Activated CD8-positive, alpha-beta memory T cell treated with anti-CD3 and anti-CD28 coated beads, Interleukin-2, amount 50 U/mL, for 24 hours (primary cell): ENCODE measurements at regions not wholly inside any gene's neighbourhood (a gene's known extent, or its start where the extent isn't known, plus 50 kb on each side); places are given as distances from the start of the nearest gene placed in this dataset.
"Not testable (repeated sequence)": the region's sequence is repeated elsewhere in the genome, so short reads cannot be mapped to it uniquely, and the experiment has no call there.

Experiments used
- DNase-seq: peaks from one replicate; pipeline ENCODE4 v3.0.0-alpha.2; 2020; ENCODE audit errors: extremely low read depth

DNA sequence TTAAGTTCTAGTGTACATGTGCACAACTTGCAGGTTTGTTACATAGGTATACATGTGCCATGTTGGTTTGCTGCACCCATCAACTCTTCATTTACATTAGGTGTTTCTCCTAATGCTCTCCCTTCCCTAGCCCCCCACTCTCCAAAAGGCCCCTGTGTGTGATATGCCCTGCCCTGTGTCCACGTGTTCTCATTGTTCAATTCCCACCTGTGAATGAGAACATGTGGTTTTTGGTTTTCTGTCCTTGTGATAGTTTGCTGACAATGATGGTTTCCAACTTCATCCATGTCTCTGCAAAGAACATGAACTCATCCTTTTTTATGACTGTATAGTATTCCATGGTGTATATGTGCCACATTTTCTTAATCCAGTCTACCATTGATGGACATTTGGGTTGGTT lies 189.5 kb upstream of the TMEFF2 start:
- not testable (repeated sequence) for DNase-seq

DNA sequence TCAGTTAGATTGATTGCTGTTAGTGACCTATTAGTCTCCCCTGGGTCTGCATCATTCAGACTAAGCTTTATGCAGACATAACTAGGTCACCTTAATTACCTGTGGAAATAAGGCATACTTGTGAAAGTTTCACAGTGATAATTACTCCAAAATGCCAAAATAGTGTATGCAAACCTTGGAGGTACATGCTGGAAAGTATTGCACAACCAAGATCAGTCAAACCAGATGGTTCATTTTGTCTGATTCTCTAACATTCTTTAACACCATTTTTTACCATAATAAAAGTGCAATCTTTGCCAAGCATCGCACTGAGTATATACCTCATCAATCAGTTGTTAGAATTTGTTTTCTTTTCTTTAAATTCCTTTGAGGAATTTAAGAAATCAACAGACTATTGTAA lies 186.3 kb upstream of the TMEFF2 start:
- DNase-seq = no peak

DNA sequence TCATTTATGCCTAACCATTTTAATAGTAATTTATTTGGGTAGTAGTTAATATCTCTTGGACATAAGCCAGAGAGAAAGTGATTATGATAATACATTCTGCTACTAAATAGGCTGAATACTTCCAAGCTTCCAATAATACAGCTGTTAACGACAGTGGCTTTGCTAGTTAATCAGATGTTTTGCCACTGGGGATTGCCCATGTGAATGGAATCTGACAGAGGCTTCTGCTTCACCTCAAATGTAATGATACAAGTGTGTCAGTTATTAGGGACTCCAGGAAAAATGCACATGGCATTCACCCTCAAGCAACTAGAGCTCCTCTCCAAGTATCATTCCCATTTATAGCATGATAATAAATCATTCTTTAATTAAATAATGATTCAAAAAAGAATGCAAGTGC lies 185.0 kb upstream of the TMEFF2 start:
- no peak for DNase-seq

DNA sequence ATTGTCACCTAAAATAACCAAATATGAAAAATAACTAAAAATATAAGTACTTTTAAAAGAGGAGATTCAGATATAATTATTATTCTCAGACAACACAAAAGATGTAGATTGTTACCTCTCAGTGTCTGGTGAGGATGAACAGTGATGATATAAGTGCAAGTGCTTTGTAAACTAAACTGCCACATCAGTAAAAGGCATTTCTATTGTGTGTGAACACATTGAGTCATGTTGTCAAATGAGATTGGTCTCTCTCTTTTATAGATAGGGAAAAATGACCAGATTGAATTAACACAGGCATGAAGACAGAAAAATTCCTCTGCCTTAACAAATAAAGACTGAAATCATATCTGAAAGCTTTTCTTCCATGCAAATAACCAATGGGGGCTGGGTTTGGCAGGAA lies 182.4 kb upstream of the TMEFF2 start:
- DNase-seq = no peak

DNA sequence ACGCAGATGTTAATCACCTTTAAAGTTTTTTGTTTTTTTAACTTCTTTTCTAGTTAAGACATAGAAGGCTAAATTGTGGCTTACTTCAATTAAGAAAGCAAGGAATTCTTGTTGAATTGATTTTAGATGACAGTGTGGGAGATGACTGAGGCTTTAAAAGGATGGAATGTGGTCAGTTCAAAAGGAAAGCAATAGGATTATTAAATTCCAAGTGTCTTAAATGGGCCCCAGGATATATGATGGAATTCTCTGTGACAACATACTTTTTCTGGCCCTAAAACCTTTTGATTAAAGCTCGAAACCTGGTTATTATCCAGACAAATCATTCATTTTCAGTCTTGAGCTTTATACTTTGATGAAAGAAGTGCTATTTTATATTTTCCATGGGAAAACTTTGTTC lies 179.0 kb upstream of the TMEFF2 start:
- no peak for DNase-seq

DNA sequence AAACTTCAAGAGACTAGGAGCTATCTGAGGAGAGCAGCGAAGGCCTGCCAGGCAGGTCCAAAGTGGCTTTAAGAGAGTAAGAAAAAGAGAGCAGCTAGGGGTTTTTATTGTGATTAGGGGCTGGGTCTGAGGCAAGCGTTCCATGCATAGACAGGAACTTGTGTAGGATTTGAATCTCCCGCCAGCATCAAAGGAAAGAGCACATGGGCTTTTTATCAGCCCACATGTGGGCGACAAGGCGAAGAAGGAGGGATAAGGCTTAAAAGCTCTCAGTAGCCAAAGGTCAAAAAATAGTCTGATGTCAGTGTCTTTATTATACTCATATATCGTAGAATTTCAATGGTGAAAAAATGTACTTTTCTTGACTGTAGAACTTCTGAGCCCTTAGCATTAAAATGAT lies 178.5 kb upstream of the TMEFF2 start:
- DNase-seq = no peak

DNA sequence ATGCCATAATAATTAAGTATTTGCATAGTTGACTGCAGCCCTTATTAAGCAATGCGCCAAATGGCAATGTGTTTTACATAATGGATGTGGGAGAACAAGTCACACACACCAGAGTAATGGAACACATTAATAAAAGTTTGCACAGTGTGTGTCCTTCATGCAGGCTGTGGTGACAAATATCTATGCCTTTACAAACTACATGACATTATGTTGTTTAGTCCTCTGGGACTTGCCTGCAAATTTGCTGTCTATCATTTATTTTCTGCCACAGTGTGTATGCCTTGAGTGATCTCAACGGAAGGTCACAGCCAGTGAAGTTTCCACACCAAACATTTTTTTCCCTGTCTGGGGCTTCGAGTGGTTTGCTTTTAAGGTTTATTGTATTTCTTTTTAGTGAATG lies 175.2 kb upstream of the TMEFF2 start:
- no peak for DNase-seq

DNA sequence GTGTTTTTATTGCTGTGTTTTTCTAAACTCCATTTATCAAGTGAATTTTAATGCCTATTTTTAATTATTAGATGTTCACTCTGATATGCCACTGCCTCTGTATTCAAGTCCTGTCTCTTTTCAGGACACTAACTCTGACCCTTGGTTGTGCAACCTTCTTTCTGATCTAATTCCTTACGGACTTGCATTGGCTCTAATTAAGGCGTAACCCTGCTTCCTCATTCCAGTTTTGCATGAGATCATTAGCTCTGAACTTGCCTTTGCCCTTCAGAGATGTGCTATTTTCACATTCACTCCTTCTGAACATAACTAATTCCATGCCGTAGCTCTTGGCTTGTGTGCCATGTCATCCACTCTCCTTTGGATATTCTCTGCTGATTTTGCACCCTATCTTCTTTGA lies 162.5 kb upstream of the TMEFF2 start:
- DNase-seq = no peak

DNA sequence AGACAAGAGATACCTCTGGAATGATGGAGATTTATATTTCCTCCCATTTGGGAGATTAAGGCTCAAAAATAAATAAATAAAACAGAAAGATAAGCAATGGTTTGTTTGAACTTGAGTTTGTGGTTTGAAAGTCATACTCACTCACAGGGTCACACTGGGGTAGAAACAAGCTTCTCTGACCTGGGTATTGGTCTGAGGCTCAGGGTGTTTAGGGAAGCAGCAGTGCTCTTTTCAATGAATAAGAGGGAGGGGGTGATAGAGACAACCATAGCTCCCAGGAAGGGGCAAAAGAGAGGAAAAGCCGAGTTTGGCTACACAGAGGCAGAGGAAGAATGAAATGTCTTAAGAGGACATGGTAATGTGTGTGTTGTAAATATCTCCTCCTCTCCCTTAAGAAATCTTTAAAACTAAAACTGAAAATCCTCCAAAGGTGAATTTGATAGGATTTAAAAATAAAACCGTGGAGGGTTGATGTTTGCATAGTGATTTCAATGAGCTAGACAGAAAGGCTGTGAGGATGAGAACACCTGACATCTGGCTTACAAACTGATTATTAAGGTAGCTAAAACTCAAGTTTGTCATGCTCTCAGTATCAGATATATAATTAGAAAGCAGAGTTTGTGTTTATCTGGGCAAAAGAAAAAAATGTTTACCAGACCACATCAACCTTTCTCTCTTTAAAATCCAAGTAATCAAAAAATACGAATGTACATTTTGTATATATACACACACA lies 159.9 kb upstream of the TMEFF2 start:
- no peak for DNase-seq

DNA sequence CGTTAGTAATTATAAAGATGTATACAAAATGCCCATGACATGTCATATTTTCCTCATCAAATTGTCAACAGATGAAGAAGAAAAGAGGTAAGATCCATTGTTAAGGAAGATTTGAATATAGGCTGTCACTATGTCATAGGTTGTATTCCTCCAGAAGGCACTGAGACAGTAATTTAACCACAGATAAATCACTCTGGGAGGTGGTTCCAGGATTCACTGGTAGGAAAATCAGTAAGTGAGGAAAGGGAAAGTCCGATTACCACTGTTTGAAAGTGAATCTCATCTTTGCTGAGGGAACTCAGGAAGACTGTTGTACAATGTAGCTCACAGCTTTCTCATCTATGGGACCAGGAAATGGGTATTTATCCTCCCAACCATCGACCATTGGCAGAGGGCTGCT lies 152.8 kb upstream of the TMEFF2 start:
- DNase-seq = no peak

DNA sequence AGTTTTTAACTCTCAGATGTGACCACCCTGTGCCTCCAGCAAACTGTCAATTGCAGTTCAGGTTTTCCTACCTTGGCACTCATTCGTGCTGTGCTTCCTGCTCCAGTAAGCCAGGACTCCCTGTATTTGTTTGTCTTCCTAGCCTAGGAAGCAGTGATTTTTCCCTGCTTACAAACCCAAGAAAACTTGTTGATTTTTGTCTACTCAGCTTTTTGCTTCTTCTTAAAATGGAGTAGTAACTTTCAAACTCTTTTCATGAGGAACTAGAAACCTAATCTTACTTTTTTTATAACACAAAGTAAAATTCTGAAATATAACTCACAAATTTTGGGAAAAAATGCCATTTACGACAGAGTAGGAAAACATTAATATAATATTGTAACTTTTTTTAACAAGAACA lies 150.6 kb upstream of the TMEFF2 start:
- no peak for DNase-seq

DNA sequence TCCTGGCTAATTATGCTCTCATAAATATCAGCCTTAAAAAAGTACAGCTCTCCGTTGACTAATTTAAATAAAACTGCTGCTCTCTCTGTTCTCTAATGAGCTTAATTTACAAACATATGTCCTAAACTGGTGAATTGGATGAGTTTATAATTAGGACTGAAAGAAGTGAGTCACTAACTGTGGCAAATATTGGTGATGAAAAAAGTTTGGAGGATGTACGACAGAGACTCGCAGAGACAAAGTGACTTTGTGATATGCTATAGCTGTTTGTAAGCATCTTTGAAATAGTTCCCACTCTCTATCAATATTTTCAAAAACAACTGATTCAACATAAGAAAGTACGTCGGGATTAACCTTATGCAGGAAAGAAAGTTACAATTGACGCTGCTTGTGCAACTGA lies 138.9 kb upstream of the TMEFF2 start:
- no peak for DNase-seq

DNA sequence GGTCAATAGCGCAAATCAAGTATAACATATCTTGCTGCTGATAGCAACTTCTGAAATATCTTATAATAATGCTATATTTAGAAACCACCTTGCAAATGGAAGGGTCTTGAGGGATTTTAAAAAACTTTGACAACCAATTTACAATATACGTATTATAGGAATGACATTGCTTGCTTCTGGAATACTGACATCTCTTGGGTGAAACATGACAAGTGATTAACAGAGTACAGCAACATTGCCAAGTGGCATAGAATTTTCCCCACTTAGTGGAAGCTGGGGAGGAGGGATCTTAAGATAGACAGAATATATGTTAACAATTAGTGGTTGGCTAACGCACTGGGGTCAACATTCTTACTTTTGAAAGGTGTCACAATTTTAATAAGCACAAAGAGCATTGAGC lies 133.6 kb upstream of the TMEFF2 start:
- DNase-seq = no peak

DNA sequence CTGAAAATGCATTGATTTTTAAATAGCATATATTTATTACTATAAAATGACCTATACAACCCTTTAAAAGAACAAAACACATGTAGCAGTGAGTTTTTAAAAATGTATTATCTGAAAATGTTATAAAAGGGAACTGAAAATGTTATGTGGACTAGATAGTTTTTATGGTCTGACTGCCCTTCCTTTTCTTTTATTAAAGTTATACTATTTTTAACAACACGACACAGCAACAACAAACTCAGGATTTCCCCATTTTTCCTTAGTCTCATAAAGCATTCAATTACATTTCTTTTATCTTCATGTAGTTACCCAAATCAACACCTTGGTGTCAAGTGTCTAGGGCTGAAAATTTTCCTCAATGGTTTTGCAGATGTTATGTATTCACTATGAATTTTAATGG lies 132.8 kb upstream of the TMEFF2 start:
- no peak for DNase-seq

DNA sequence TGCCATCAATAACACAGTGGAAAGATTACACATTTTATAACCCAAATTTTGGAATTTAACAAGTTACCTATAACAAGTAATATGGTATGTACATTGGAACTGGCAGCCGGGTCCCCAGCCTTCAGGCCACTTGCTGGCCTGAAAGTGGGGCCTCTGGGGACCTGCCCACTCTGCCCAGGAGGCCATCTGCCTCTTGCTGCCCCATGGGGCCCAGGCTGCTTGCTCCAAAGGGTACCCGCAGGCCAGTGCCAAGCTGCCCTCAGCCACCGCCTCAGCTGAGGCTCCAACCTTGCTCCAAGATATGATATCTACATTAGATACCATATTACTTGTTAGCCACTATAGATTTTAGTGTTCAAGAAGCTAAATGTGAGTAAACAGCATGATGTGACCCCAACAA lies 120.8 kb upstream of the TMEFF2 start:
- DNase-seq = no peak

DNA sequence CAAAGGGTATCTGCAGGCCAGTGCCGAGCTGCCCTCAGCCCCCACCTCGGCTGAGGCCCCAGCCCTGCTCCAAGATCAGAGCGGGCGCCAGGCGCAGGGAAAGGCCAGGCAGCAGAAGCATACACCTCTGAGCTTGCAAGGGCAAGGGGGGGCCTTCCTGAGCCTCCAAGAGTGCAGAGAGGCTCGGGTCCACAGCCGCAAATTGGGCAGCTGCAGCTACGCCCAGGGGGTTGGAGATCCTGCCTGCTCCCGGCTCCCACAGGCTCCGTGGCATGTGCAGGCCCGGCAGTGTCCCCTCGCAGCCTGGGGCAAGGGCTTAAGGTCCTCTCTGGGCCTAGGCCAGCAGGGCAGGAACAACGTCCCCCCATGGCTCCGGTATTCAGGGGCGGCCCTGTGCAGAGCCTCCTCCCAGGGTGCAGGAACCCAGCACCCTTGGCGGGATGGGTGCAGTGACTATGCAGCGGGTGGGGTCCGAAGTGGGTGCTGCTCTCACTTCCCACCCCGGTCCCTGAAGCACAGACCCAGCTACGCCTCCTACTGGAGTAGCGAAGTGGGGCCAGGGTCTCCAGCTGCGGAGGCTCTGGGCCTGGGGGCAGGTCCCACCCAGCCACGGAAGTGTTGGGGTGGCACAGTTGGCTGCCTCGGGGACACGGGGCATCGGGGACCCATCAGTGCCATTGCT lies 120.2 kb upstream of the TMEFF2 start:
- no peak for DNase-seq

DNA sequence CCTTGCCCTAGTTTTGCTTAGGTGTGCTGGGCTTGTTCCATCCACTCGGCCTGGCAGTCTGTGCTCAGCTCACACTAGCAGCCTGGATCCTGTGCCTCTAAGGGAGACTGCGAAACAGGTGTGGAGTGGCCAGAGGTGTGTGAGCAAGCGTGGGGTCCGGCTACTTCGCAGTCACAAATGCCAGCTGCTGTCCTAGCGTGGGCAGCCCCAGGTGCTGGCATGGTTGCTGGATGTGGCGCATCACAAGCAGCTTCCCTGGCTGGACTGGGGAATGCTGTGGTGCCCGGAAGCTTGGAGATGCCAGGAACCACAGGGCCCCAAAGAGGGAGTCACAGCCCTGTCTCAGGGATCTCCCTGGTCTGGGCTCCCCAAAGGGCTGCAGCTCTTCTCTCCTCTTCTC lies 119.0 kb upstream of the TMEFF2 start:
- DNase-seq = no peak

DNA sequence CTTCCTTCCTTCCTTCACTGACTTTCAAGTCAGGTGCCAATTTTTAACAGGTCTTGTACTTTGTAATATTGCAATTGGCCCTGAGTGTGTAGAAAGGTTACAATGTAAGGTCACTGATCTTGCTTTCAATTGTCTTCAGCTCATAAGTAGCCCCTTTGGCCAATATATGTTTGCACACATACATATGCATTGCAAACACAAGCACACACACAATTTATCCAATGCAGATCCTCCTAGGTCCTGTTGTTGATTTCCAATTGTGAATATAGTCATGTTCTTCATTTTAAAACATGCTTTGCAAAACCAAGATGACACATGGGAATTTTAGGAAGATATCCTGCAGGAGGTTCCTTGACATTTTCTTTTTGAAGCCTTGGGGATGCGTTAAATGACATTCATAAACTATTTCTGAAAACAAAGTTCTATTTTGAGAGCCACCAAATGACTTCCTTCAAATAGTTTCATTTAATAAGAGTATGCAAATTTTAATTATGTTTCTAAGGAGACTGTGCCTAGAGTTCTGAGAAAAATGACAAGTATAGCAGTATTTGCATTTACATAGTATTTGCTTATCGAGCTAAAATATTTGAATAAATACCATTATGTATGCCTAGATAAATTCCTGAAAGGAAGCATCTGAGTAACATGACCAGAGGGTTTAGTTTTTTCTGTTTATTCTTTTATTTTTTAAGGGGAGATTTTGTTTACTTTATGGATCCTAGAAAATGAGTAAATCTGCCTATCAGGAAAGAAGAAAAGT lies 117.1 kb upstream of the TMEFF2 start:
- DNase-seq = no peak

DNA sequence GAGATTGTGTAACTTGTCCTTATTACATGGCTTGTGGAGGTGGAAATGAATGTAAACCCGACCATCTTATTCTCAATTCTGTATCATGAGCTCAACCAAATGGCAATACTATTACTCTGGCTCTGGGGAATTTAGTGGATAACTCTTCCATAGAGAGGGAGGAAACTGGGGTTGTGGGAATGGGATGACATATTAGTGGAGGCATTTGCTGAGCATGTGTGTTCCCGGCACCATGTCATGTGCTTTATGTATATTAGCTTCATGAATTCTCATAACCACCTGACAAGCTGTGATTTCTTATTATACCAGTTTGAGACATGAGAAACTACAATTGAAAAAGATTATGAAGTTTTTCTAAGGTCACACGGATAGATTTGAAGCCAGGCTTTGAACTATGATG lies 112.8 kb upstream of the TMEFF2 start:
- DNase-seq = no peak

DNA sequence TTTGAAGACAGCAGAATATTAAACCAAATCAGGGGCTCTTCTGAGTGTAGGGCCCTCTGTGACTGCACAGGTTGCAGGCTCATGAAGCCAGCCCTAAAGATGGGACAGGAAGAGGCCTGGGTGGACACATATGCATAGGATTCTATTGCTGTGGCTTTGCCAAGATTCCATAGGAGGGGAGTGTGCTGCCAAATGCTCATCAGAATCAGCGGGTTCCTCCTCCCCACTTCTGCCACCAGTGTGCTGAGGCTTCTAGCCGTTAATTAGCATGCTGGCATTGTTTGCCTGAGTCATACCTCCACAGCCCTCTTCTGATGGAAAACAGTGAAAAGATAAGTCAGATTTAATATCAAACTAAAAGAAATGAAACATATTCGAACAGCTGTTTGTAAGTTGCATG lies 103.9 kb upstream of the TMEFF2 start:
- DNase-seq = no peak

DNA sequence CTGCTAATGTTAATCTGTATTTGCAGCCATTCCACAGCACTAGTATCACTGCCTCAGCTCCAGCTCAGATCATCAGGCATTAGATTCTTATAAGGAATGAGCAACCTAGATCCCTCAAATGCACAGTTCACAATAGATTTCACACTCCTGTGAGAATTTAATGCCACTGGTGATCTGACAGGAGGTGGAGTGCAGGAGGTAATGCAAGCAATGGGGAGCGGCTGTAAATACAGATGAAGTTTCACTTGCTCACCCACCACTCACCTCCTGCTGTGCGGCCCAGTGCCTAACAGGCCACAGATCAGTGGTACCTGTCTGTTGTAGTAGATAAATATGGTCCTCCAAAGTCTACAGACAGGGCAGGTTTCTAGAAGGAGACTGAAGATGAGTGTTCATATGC lies 97.7 kb upstream of the TMEFF2 start:
- no peak for DNase-seq

DNA sequence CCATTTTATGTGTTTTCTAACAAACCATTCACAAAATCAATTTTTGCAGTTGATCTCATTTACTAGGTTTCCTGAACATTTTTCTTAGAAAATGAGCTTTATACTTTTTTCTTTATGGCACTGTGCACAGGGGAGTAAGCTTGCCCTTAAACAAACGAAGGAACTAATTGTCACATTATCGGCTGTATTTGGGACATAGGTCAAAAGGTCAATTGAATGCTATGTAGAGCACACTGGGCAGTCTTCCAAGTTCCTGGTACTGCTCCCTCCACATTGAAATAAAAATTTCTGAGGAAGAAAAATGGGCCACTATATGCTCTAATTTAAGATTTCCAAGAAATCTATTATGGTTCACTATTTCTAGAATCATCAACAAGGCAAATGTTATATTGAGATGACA lies 93.6 kb upstream of the TMEFF2 start:
- no peak for DNase-seq

DNA sequence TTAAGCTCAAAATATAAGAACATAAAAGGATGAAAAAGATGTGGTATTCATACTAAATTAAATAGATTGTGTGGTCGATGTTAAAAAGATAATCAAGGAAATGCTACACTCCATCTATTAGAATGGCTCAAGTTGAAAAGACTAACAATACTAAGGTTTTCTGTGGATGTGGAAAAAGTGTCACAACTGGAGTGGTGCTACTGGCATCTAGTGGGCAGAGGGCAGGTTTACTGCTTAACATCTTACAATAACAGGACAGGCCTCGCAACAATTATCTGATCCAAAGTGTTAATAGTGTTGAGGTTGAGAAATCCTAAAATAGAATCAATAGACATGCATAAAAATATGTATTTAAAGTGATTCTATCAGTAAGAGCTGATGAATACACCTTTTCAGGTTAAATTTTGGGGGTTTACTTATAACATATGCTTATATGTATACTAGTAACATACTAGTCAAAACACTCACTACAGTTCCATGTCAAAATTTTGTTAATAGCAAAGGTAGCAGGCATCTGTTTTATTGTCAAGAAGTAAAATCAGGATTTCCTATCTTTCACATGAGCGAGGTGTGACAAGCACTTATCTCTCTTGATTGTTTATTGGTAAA lies 91.5 kb upstream of the TMEFF2 start:
- DNase-seq = no peak
